ENCODE measurements at regions not wholly inside any gene's neighbourhood (a gene's known extent, or its start where the extent isn't known, plus 50 kb on each side); places are given as distances from the start of the nearest gene placed in this dataset.

- no peak for DNase-seq (ENCODE audit: low read depth)
Measured at GRCh38 chr7:106419455-106420182, 134.8 kb upstream of the NAMPT start.

- DNase-seq (ENCODE audit: low read depth): no peak
Measured at GRCh38 chr7:106418526-106418925, 133.7 kb upstream of the NAMPT start.

- no peak for DNase-seq (ENCODE audit: low read depth)
Measured at GRCh38 chr7:106418094-106418493, 133.3 kb upstream of the NAMPT start.

GRCh38 chr7:106417273-106417902 lies 132.6 kb upstream of the NAMPT start:
- no peak for DNase-seq (ENCODE audit: low read depth)

- DNase-seq (ENCODE audit: low read depth): no peak
Measured at GRCh38 chr7:106416430-106416829, 131.6 kb upstream of the NAMPT start.

GRCh38 chr7:106415433-106415832 lies 130.7 kb upstream of the NAMPT start:
- DNase-seq (ENCODE audit: low read depth): no peak

GRCh38 chr7:106413446-106413845 lies 128.7 kb upstream of the NAMPT start:
- no peak for DNase-seq (ENCODE audit: low read depth)

GRCh38 chr7:106405697-106406141 lies 120.9 kb upstream of the NAMPT start:
- DNase-seq (ENCODE audit: low read depth): no peak

GRCh38 chr7:106402898-106403297 lies 118.1 kb upstream of the NAMPT start:
- no peak for DNase-seq (ENCODE audit: low read depth)

- no peak for DNase-seq (ENCODE audit: low read depth)
Measured at GRCh38 chr7:106400923-106401322, 116.1 kb upstream of the NAMPT start.

GRCh38 chr7:106398786-106399185 lies 114.0 kb upstream of the NAMPT start:
- DNase-seq (ENCODE audit: low read depth): no peak

GRCh38 chr7:106397994-106398393 lies 113.2 kb upstream of the NAMPT start:
- DNase-seq (ENCODE audit: low read depth): no peak

GRCh38 chr7:106394526-106394925 lies 109.7 kb upstream of the NAMPT start:
- DNase-seq (ENCODE audit: low read depth): no peak

GRCh38 chr7:106393564-106394251 lies 108.9 kb upstream of the NAMPT start:
- DNase-seq (ENCODE audit: low read depth): no peak

GRCh38 chr7:106392590-106392989 lies 107.8 kb upstream of the NAMPT start:
- DNase-seq (ENCODE audit: low read depth): no peak

GRCh38 chr7:106392144-106392543 lies 107.4 kb upstream of the NAMPT start:
- no peak for DNase-seq (ENCODE audit: low read depth)

- DNase-seq (ENCODE audit: low read depth): no peak
Measured at GRCh38 chr7:106386958-106387357, 102.2 kb upstream of the NAMPT start.

GRCh38 chr7:106384373-106384772 lies 99.6 kb upstream of the NAMPT start:
- DNase-seq (ENCODE audit: low read depth): no peak

GRCh38 chr7:106382929-106383328 lies 98.1 kb upstream of the NAMPT start:
- DNase-seq (ENCODE audit: low read depth): no peak

- DNase-seq (ENCODE audit: low read depth): no peak
Measured at GRCh38 chr7:106382129-106382528, 97.3 kb upstream of the NAMPT start.

- DNase-seq (ENCODE audit: low read depth): no peak
Measured at GRCh38 chr7:106381252-106381651, 96.5 kb upstream of the NAMPT start.

GRCh38 chr7:106377847-106378361 lies 93.1 kb upstream of the NAMPT start:
- no peak for DNase-seq (ENCODE audit: low read depth)
